NCI-H2171 (cell line): ENCODE measurements at regions not wholly inside any gene's neighbourhood (a gene's known extent, or its start where the extent isn't known, plus 50 kb on each side); places are given as distances from the start of the nearest gene placed in this dataset.

Source experiments
- DNase-seq: peaks from one replicate; lab custom pipeline; 2025; lab: John Stamatoyannopoulos, UW

DNA sequence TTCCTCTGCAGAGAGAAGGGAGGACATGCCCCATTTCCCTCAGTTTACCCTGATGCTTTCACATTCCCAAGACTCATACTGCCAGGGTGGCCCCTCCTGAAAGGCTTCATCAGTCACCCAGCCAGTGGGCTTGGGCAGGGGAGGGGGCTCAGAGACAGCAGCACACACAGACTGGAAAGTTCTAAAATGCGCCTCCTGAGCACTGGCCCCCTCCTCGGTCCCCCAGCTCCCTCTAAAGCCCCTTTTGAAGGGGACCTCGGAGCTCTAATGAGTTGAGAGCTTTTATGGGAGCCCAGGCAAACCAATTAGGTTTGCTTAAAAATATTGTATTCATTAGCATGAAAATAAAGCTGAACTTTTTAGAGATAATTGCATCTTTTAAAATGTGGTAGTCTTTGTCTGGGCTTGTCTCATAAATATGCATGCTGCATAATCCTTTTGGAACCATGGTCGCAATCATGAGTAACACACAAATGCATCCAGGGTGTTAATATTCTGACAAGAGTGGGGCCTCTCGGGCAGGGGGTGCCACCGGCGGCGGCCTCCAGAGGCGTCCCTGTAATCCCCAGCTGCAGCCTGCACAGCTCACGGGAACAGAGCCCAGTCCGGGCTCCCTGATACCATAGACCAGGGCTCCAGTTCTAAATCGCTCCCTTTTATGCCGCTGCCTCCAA, 78.5 kb downstream of the RPLP1 start:
- no peak for DNase-seq

GRCh38 chr15:69531665-69532027, 79.0 kb downstream of the RPLP1 start:
- no peak for DNase-seq

- DNase-seq: no peak
These were observed 79.4 kb downstream of the RPLP1 start for GRCh38 chr15:69532066-69532465.

DNA sequence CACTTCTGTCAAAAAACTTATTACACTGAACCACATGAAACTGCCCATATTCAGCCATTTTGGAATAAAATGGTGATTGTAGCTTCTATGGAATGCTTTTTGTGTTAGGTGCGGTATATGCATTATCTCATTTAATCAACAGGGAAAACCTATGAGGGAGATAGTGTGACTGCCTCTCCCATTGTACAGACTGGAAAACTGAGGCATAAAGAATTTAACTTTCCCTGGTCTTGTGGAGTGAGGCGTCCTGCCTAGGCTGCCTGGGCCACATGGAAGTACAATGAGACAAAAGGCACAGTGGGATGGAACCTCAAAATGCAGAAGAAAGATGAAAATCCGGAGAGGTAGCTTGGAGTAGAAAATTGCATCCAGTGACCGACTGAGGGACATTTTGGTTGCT, 80.2 kb downstream of the RPLP1 start:
- DNase-seq: no peak

- no peak for DNase-seq
These were observed 80.9 kb downstream of the RPLP1 start for GRCh38 chr15:69533522-69533921.

GRCh38 chr15:69535101-69535638, 82.6 kb downstream of the RPLP1 start:
- no peak for DNase-seq

DNA sequence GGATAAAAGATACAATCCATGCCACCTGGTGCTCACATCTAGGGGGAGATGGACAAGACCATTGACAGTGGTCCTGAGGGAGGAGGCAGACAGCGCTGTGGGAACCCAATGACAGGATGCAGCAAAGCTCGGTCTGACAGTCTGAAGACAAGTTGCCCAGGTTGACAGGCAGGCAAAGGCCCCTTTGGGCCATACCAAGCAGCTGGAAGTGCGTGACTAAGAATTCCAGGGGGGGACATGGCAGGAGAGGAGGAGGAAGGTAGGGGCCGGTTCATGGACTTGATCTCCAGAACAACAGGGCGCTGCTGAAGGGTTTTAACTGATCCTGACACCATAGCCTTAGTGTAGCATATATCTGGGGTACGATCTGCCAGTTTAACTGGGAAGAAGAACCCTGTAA, 83.4 kb downstream of the RPLP1 start:
- no peak for DNase-seq

DNA sequence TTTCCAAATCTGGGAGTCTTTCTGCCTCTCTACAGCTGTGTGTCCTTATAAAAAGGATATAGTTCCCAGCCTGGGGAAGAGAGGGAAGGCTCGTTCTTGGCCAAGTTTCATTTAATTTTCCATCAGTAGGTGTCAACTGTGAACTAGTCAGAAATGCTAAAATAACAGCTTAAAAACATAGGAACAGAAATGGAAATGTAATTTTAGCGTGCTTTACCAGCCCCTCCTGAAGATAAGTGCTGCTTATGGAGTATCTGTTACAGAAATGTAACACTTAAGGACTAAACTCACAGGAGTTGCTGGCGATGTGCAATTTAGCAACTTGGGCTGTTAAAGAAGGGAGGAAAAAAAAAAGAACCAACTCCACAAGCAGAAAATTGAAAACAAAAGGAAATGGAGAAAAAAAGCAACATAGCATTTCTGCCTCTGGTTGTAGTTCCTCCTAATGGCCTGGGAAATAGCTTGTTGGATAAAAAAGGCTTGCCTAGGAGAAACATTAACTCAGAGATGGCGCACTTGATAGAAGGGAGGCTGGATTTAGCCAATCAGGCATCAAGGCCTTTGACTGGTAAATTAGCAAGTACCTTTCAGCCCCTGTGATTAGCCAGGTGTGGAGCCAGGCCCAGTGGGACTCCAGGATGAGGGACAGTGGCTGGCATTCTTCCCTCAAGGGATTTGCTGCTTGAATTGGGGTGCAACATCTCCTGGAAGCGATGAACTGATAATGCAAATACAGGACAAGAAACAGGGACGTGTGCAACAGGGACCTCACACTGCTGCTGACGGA, 84.3 kb downstream of the RPLP1 start:
- no peak for DNase-seq

GRCh38 chr15:69537901-69538300, 85.3 kb downstream of the RPLP1 start:
- DNase-seq: peak; percentile 50

DNA sequence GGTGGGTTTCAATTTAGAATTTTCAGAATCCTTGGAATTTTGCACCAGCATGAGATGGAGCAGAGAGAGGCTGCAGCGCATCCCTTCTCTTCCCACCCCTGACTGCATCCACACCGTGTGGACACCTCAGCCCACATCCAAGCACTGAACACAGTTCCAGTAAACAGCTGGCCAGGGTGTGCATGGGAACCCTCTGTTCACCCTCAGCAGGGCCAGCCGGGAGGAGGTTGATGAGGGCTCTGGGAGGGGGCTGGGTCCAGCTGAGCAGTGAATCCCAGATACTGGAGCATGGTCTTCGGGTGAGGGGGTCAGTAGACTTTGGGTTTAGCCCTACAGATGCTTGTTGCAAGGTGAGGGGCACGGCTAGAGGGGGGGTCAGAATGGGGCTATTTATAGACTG, 85.8 kb downstream of the RPLP1 start:
- no peak for DNase-seq

GRCh38 chr15:69539345-69539744, 86.7 kb downstream of the RPLP1 start:
- no peak for DNase-seq

- DNase-seq: peak; percentile 75
These were observed 88.0 kb downstream of the RPLP1 start for GRCh38 chr15:69540622-69541021.

DNA sequence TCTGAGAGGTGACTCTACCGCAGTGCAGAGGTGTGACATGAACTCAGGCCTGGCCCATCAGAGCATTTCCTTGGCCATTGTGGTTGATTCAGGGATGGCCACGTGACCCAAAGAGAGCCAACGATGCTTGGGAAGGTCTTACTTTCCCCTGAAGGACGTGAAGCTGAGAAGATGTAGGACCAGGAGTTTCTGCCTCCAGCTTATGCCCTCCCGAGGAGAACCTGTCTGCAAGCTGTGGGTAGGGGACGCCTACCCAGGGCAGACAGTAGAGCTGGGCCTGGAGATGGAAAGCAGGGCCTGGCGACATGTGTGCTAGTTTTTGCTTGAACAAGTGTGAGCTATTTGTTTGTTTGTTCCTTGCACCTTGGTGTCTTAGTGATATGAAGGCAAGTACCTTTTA, 89.4 kb downstream of the RPLP1 start:
- DNase-seq: no peak

GRCh38 chr15:69543681-69544364, 91.2 kb downstream of the RPLP1 start:
- DNase-seq: no peak

GRCh38 chr15:69544365-69545113, 91.9 kb downstream of the RPLP1 start:
- DNase-seq: no peak

DNA sequence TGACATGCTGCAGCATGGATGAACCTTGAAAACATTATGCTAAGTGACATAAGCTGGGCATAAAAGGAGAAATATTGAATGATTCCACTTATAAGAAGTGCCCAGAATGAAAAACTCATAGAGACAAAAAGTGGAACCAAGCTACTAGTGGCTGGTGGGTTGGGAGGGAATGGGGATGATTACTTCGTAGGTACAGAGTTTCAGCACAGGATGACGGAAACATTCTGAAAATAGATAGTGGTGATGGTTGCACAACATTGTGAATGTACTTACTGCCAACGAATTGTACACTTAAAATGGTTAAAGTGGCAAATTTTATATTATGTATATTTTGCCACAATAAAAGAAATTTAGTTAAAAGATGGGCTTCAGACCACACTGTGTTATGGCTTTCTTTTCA, 93.6 kb downstream of the RPLP1 start:
- DNase-seq: no peak

DNA sequence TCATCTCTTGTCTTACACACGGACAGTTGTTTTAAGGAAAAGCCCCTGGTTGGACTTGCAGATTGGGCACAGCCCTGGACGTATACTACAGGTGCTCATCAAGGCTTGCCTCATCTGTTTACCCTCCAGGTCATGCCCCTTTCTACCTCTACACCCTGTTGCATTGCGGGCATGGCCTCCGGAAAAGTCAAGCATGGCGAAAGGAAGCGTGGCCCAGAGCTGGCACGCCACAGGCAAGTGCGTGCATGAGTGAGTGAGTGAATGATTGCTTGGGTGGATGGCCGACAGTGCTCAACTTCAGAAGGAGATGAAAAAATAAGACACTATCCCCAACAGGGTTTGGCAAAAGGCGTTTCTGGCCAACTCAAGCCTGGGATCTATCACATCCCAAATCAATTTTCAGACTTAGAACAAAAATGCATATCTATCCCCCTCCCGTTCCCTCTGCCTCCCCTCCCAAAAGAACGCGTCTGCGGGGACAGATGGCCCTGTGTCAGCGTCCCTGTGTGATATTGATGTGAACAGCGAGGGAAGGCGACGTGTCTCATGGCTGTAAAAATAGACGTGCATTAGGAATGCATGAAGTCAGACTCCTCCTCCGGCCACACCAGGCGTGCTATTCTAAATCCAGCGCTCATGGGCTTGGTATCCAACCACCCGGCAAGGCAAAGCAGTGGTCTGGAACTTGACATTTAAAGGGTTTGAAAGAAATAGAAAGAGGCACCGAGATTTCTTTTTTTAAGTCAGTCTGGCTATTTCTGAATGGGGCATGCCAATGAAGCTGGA, 96.0 kb downstream of the RPLP1 start:
- peak; percentile 17 for DNase-seq

GRCh38 chr15:69551391-69552056, 98.9 kb downstream of the RPLP1 start:
- no peak for DNase-seq

- DNase-seq: no peak
These were observed 99.6 kb downstream of the RPLP1 start for GRCh38 chr15:69552057-69552815.

- no peak for DNase-seq
These were observed 101.1 kb downstream of the RPLP1 start for GRCh38 chr15:69553686-69554085.
